ENCODE measurements at regions not wholly inside any gene's neighbourhood (a gene's known extent, or its start where the extent isn't known, plus 50 kb on each side); places are given as distances from the start of the nearest gene placed in this dataset.

DNA sequence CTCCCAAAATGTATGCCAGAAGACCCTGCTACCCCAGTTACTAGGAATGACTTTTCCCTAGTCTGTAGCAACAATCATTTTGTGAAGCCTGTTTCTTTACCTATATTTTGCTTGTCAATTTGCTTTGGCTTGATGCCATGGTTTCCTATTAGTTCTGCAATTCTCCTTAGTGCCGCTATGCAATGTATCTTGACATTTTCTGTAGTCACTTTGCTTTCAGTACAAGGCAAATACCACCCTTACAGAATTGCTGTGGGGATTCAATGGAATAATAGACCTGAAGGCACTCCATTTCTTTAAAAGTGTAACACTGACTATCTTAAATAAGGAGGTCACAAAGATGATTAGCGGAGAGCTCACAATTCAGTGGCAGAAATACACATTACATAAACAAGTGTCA is 291.1 kb downstream of the NR2F1-AS1 start:
- WGBS, 2 donors: 85 to 93% methylated on average over 2 of the region's 2 CpGs
- Histone ChIP-seq H3K4me1 (no peaks in the 10 kb centered on the region), H3K36me3 (no peaks in the 10 kb centered on the region), H3K27me3 (no peaks in the 10 kb centered on the region), H3K27ac (no peak overlapping the region), H3K4me3 (no peak overlapping the region), H3K9me3 (peaks cover 0 to 8% (median 0%) of the 10 kb centered on the region in 3 donors)
- intact Hi-C loops (cut with DNase I): no loop called here
- TF ChIP-seq POLR2A (IDR thresholded peaks at IDR 0.05): no peak
- TF ChIP-seq, protein P1, sequence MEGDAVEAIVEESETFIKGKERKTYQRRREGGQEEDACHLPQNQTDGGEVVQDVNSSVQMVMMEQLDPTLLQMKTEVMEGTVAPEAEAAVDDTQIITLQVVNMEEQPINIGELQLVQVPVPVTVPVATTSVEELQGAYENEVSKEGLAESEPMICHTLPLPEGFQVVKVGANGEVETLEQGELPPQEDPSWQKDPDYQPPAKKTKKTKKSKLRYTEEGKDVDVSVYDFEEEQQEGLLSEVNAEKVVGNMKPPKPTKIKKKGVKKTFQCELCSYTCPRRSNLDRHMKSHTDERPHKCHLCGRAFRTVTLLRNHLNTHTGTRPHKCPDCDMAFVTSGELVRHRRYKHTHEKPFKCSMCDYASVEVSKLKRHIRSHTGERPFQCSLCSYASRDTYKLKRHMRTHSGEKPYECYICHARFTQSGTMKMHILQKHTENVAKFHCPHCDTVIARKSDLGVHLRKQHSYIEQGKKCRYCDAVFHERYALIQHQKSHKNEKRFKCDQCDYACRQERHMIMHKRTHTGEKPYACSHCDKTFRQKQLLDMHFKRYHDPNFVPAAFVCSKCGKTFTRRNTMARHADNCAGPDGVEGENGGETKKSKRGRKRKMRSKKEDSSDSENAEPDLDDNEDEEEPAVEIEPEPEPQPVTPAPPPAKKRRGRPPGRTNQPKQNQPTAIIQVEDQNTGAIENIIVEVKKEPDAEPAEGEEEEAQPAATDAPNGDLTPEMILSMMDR (IDR thresholded peaks at IDR 0.05): no peak
- no peak for DNase-seq

DNA sequence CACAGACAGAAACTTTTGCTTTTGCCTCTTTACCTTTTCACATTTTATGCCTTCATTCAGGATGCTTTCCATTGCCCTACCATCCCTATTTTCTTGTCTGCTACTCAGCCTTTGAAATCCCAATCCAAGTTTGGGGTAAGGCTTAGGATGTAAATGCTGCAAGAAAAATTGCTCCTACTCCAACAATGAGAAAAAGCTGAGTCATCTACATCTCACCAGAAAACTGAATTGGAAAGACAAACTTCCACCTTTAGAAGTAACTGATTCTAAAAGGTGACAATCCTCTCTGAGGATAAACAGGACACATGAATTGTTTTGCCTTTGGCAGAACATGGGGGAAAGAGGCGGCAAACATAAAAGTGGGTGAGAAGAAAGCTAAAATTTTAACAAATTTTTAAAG is 295.6 kb downstream of the NR2F1-AS1 start:
- DNase-seq: no peak
- Histone ChIP-seq H3K27me3 (no peaks in the 10 kb centered on the region), H3K36me3 (no peaks in the 10 kb centered on the region), H3K4me3 (no peak overlapping the region), H3K9me3 (peaks cover 0 to 8% (median 0%) of the 10 kb centered on the region in 3 donors), H3K27ac (no peak overlapping the region), H3K4me1 (no peaks in the 10 kb centered on the region)
- TF ChIP-seq, protein P1 (IDR thresholded peaks at IDR 0.05): no peak
- TF ChIP-seq POLR2A (IDR thresholded peaks at IDR 0.05): no peak
- 88 to 93% methylated on average over 1 of the region's 1 CpG for WGBS, 2 donors
- intact Hi-C loops (cut with DNase I): no loop called here

DNA sequence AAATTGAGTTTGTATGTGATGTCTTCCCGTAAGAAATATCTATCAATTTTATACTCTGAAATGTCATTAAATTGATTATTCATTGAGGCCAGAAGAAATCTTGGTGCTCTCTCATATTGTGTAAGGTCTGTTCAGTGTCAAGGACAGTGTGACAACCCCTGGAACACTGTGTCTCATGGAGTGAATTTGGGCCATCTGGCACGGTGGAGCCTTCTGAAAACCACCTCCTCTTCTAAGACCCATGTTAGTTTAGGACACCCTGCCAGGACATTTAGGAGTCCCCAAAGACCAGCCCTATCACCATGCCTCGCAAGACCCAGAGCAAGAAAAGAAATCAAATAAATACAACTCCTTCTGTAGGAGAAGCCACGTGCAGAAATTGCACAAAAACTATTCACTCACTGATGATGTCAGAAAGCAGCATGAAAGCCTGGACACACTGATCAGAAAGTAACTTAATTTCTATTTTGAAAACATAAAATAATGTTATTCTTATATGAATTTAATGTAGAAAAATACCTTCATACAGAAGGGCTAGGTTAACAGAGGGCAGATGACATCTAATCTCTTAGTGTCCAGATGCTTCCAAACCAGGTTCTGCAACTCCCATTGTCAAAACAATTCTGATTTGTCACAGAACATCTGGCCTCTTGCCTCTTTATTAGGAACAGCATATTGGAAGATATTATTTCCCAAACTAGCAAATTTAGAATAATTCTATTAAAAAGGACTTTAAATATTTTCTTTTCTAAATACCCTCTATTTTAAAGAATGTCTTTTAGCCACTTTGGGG is 298.8 kb downstream of the NR2F1-AS1 start:
- no peaks in the 10 kb centered on the region for H3K27me3 ChIP-seq
- DNase-seq: no peak
- H3K27ac ChIP-seq: no peak overlapping the region
- no peak overlapping the region for H3K4me3 ChIP-seq
- H3K36me3 ChIP-seq: no peaks in the 10 kb centered on the region
- peaks cover 0 to 3% (median 0%) of the 10 kb centered on the region in 3 donors for H3K9me3 ChIP-seq
- 75 to 76% methylated on average over 4 of the region's 4 CpGs for WGBS, 2 donors
- TF ChIP-seq, protein P1 (IDR thresholded peaks at IDR 0.05): no peak
- TF ChIP-seq POLR2A (IDR thresholded peaks at IDR 0.05): no peak
- H3K4me1 ChIP-seq: no peaks in the 10 kb centered on the region
- intact Hi-C loops (cut with DNase I): no loop called here

DNA sequence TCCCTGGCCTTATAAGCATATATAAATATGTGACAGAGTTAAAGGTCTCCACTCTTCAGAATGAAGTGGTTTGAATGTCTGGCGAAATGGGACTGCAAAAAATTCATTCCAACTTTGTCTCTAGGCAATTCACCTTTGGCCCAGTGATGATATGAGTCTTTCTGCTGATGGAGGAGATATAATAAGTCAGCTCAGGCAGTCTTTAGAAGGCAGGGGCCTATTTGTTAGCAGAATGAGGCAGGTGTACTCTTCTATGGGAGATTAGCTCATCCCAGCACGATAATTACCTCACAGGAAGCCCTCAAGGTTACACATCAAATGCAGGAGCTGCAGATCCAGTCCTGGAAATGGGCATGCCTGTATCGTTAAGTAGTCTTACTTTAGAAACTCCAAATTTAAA is 300.5 kb downstream of the NR2F1-AS1 start:
- no peak for DNase-seq
- TF ChIP-seq POLR2A (IDR thresholded peaks at IDR 0.05): no peak
- TF ChIP-seq, protein P1 (IDR thresholded peaks at IDR 0.05): no peak
- Histone ChIP-seq H3K27me3 (no peaks in the 10 kb centered on the region), H3K27ac (no peak overlapping the region), H3K36me3 (no peaks in the 10 kb centered on the region), H3K4me1 (no peaks in the 10 kb centered on the region), H3K4me3 (no peak overlapping the region), H3K9me3 (no peaks in the 10 kb centered on the region)
- 68 to 70% methylated on average over 3 of the region's 3 CpGs for WGBS, 2 donors
- intact Hi-C loops (cut with DNase I): no loop called here

DNA sequence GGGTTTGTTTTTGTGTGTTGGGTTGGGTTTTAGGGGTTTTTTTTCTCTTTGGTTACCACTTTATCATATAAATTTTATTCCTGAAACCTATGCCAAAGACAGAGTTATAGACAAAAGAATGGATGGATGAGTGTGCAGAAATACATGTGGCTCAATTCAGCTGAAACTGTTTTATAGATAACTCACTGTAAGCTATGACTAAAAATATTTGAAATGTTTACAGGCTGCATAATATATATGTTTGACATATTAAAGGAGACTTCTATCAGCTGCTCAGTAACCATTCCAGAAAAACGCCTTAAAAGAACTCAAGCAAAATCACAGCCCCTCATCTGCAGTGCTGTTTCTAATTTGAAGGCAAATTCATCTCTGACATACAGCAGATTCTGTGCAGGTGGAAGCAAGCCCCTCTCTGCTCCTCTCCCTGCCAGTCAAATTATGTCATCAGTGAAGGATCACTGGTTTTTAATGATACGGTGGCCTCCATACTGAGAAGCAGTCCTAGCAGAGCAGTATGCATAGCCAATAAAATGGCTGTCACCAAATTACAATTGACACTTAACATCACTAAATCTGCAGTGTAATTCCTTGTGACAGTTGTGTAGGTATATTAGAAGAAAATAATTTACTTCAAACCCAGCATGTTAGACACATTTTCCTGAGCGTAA is 301.6 kb downstream of the NR2F1-AS1 start:
- DNase-seq: no peak

More for the DNA sequence above, 301.6 kb downstream of the NR2F1-AS1 start:
- Histone ChIP-seq H3K27me3 (no peaks in the 10 kb centered on the region), H3K4me1 (no peaks in the 10 kb centered on the region), H3K36me3 (no peaks in the 10 kb centered on the region), H3K4me3 (no peak overlapping the region), H3K27ac (no peak overlapping the region), H3K9me3 (no peaks in the 10 kb centered on the region)
- 72 to 77% methylated on average over 3 of the region's 3 CpGs for WGBS, 2 donors
- intact Hi-C loops (cut with DNase I): no loop called here
- TF ChIP-seq, protein P1 (IDR thresholded peaks at IDR 0.05): no peak
- no peak for TF ChIP-seq POLR2A (IDR thresholded peaks at IDR 0.05)
